ENCODE measurements at regions not wholly inside any gene's neighbourhood (a gene's known extent, or its start where the extent isn't known, plus 50 kb on each side); places are given as distances from the start of the nearest gene placed in this dataset.

GRCh38 chr7:96836456-96836855, 126.8 kb upstream of the SEM1 start:
- in situ Hi-C loops (cut with MboI; ENCODE audit: low sequenced_read_pairs, unreplicated experiment) = no loop called here
- no peak for TF ChIP-seq CTCF (IDR thresholded peaks at IDR 0.05; ENCODE audit: borderline replicate concordance, control extremely low read depth, extremely low read depth, insufficient read depth, missing control alignments)
- DNase-seq (ENCODE audit: low spot score) = peak; percentile 2

- in situ Hi-C loops (cut with MboI; ENCODE audit: low sequenced_read_pairs, unreplicated experiment) = no loop called here
- peak; percentile 33 for DNase-seq (ENCODE audit: low spot score)
- no peak for TF ChIP-seq CTCF (IDR thresholded peaks at IDR 0.05; ENCODE audit: borderline replicate concordance, control extremely low read depth, extremely low read depth, insufficient read depth, missing control alignments)
Measured at GRCh38 chr7:96837593-96837992, 127.9 kb upstream of the SEM1 start.

GRCh38 chr7:96838481-96838880, 128.8 kb upstream of the SEM1 start:
- in situ Hi-C loops (cut with MboI; ENCODE audit: low sequenced_read_pairs, unreplicated experiment) = no loop called here
- no peak for TF ChIP-seq CTCF (IDR thresholded peaks at IDR 0.05; ENCODE audit: borderline replicate concordance, control extremely low read depth, extremely low read depth, insufficient read depth, missing control alignments)
- no peak for DNase-seq (ENCODE audit: low spot score)

- TF ChIP-seq CTCF (IDR thresholded peaks at IDR 0.05; ENCODE audit: borderline replicate concordance, control extremely low read depth, extremely low read depth, insufficient read depth, missing control alignments) = no peak
- in situ Hi-C loops (cut with MboI; ENCODE audit: low sequenced_read_pairs, unreplicated experiment) = no loop called here
Measured at GRCh38 chr7:96855139-96855538, 145.5 kb upstream of the SEM1 start.

GRCh38 chr7:96855691-96856090, 146.0 kb upstream of the SEM1 start:
- TF ChIP-seq CTCF (IDR thresholded peaks at IDR 0.05; ENCODE audit: borderline replicate concordance, control extremely low read depth, extremely low read depth, insufficient read depth, missing control alignments) = no peak
- DNase-seq (ENCODE audit: low spot score) = no peak
- in situ Hi-C loops (cut with MboI; ENCODE audit: low sequenced_read_pairs, unreplicated experiment) = no loop called here

More at GRCh38 chr7:96855139-96855538, 145.5 kb upstream of the SEM1 start:
- no peak for DNase-seq (ENCODE audit: low spot score)

- in situ Hi-C loops (cut with MboI; ENCODE audit: low sequenced_read_pairs, unreplicated experiment) = no loop called here
Measured at GRCh38 chr7:96869538-96869937, 135.8 kb upstream of the DLX6 start.

More at GRCh38 chr7:96869538-96869937, 135.8 kb upstream of the DLX6 start:
- no peak for DNase-seq (ENCODE audit: low spot score)
- TF ChIP-seq CTCF (IDR thresholded peaks at IDR 0.05; ENCODE audit: borderline replicate concordance, control extremely low read depth, extremely low read depth, insufficient read depth, missing control alignments) = no peak
